SK-N-SH treated with all-trans-retinoic acid at 6 μM for 48 hours (cell line): ENCODE measurements at regions not wholly inside any gene's neighbourhood (a gene's known extent, or its start where the extent isn't known, plus 50 kb on each side); places are given as distances from the start of the nearest gene placed in this dataset.
A peak's percentile ranks its signal among the peaks of the same experiment; 100 is the strongest.

Experiments
- ATAC-seq: fragments of 200-7000 bp; cut with Tn5 transposase; 3 replicates; pipeline ENCODE4 v1.9.1; 2020; ENCODE audit warnings: mild to moderate bottlenecking, moderate library complexity
- BACH2 ChIP-seq: fragments of 250-450 bp; sonication (Bioruptor Pico); IDR thresholded peaks from 2 replicates; pipeline ENCODE4 v1.9.0; 2021; ENCODE audit warnings: mild to moderate bottlenecking, borderline replicate concordance
- CSDC2 ChIP-seq: fragments of 250-450 bp; sonication (Bioruptor Pico); IDR thresholded peaks from 2 replicates; pipeline ENCODE4 v1.5.0; 2020; ENCODE audit warnings: mild to moderate bottlenecking, moderate library complexity
- CSRNP3 ChIP-seq: fragments of 250-450 bp; sonication (Bioruptor Pico); IDR thresholded peaks from 2 replicates; pipeline ENCODE4 v1.5.1; 2021; ENCODE audit warnings: mild to moderate bottlenecking, moderate library complexity
- ESRRG ChIP-seq: fragments of 250-450 bp; sonication (Bioruptor Pico); IDR thresholded peaks from 2 replicates; pipeline ENCODE4 v1.6.1; 2021; ENCODE audit warnings: mild to moderate bottlenecking
- GLIS3 ChIP-seq: fragments of 250-450 bp; sonication (Bioruptor Pico); IDR thresholded peaks from 2 replicates; pipeline ENCODE4 v1.5.0; 2020; ENCODE audit warnings: mild to moderate bottlenecking, moderate library complexity
- ISL1 ChIP-seq: fragments of 250-450 bp; sonication (Bioruptor Pico); IDR thresholded peaks from 2 replicates; pipeline ENCODE4 v2.1.2; 2022; ENCODE audit warnings: mild to moderate bottlenecking, moderate library complexity
- PATZ1 ChIP-seq: fragments of 250-450 bp; sonication (Bioruptor Pico); IDR thresholded peaks from 2 replicates; pipeline ENCODE4 v1.8.0; 2020; ENCODE audit warnings: mild to moderate bottlenecking, moderate library complexity, borderline replicate concordance
- POU6F1 ChIP-seq: fragments of 250-450 bp; sonication (Bioruptor Pico); IDR thresholded peaks from 2 replicates; pipeline ENCODE4 v1.8.0; 2021; ENCODE audit warnings: low read depth, mild to moderate bottlenecking, moderate library complexity, borderline replicate concordance
- PPARA ChIP-seq: fragments of 250-450 bp; sonication (Bioruptor Pico); IDR thresholded peaks from 2 replicates; pipeline ENCODE4 v1.5.0; 2020; ENCODE audit warnings: mild to moderate bottlenecking, borderline replicate concordance
- RARB ChIP-seq: fragments of 250-450 bp; sonication (Bioruptor Pico); IDR thresholded peaks from 2 replicates; pipeline ENCODE4 v1.8.0; 2021; ENCODE audit warnings: mild to moderate bottlenecking, moderate library complexity
- SNAI2 ChIP-seq: fragments of 250-450 bp; sonication (Bioruptor Pico); IDR thresholded peaks from 2 replicates; pipeline ENCODE4 v1.5.0; 2020; ENCODE audit warnings: mild to moderate bottlenecking, moderate library complexity
- TCF4 ChIP-seq: fragments of 250-450 bp; sonication (Bioruptor Pico); IDR thresholded peaks from 2 replicates; pipeline ENCODE4 v1.8.0; 2021; ENCODE audit warnings: mild to moderate bottlenecking, moderate library complexity, borderline replicate concordance
- TOX ChIP-seq: fragments of 250-450 bp; sonication (Bioruptor Pico); IDR thresholded peaks from 2 replicates; pipeline ENCODE4 v1.8.0; 2021; ENCODE audit warnings: mild to moderate bottlenecking, moderate library complexity, borderline replicate concordance
- TSHZ2 ChIP-seq: fragments of 250-450 bp; sonication (Bioruptor Pico); IDR thresholded peaks from 2 replicates; pipeline ENCODE4 v1.5.0; 2020; ENCODE audit warnings: mild to moderate bottlenecking, moderate library complexity
- ZC3H10 ChIP-seq: fragments of 250-450 bp; sonication (Bioruptor Pico); IDR thresholded peaks from 2 replicates; pipeline ENCODE4 v1.5.1; 2021; ENCODE audit warnings: mild to moderate bottlenecking, moderate library complexity
- ZFP3 ChIP-seq: fragments of 250-450 bp; sonication (Bioruptor Pico); IDR thresholded peaks from 2 replicates; pipeline ENCODE4 v1.5.0; 2020; ENCODE audit warnings: mild to moderate bottlenecking, moderate library complexity
- ZFP30 ChIP-seq: fragments of 450-650 bp; formaldehyde crosslinking; IDR thresholded peaks from 2 replicates; pipeline ENCODE4 v1.5.0; 2022; ENCODE audit warnings: mild to moderate bottlenecking, moderate library complexity
- ZNF565 ChIP-seq: fragments of 450-650 bp; formaldehyde crosslinking; conservative IDR thresholded peaks from 2 replicates; pipeline ENCODE4 v1.5.0; 2020; ENCODE audit warnings: low read depth, mild to moderate bottlenecking, moderate library complexity
- ZNF70 ChIP-seq: fragments of 450-650 bp; formaldehyde crosslinking; IDR thresholded peaks from 2 replicates; pipeline ENCODE4 v1.5.0; 2020; ENCODE audit warnings: mild to moderate bottlenecking, moderate library complexity
- ZNF8 ChIP-seq: fragments of 450-650 bp; formaldehyde crosslinking; IDR thresholded peaks from 2 replicates; pipeline ENCODE4 v1.5.0; 2020; ENCODE audit warnings: mild to moderate bottlenecking, moderate library complexity
- TF ChIP-seq, protein P1 (sequence below): fragments of 250-450 bp; sonication (Bioruptor Pico); IDR thresholded peaks from 2 replicates; pipeline ENCODE4 v1.5.1; 2020; ENCODE audit warnings: low read depth, mild to moderate bottlenecking, moderate library complexity

DNA sequence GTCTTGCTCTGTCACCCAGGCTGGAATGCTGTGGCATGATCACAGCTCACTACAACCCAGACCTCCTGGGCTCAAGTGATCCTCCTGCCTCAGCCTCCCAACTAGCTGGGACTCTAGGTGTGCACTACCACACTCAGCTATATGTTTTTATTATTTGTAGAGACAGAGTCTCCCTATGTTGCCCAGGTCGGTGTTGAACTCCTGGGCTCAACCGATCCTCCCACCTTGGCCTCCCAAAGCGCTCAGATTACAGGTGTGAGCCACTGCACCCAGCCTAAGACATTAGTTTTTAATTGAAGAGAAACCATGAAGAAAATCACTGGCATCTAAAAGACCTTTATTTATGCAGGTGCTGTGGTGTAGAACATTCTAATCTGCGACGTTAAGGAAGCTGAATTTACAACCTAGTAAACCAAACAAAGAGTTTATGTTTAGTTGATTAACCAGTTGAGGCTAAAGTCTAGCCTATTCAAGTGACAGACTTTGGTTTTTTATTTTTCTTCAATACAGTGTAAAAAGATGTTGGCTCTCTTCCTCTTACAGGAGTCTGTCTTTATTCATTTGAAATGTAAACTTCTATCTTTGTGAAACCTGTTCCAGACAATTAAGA is 52.5 kb upstream of the NBL1 start:
- ATAC-seq, result no peak
- no peak for TF ChIP-seq POU6F1 (CRISPR knock-in tag)
- no peak for TF ChIP-seq ZNF70 (CRISPR knock-in tag)
- TF ChIP-seq, protein P1, sequence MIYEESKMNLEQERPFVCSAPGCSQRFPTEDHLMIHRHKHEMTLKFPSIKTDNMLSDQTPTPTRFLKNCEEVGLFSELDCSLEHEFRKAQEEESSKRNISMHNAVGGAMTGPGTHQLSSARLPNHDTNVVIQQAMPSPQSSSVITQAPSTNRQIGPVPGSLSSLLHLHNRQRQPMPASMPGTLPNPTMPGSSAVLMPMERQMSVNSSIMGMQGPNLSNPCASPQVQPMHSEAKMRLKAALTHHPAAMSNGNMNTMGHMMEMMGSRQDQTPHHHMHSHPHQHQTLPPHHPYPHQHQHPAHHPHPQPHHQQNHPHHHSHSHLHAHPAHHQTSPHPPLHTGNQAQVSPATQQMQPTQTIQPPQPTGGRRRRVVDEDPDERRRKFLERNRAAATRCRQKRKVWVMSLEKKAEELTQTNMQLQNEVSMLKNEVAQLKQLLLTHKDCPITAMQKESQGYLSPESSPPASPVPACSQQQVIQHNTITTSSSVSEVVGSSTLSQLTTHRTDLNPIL (CRISPR knock-in tag), result no peak
- no peak for TF ChIP-seq ZFP3 (CRISPR knock-in tag)
- no peak for TF ChIP-seq SNAI2 (CRISPR knock-in tag)
- no peak for TF ChIP-seq PATZ1
- TF ChIP-seq ZC3H10 (CRISPR knock-in tag), result no peak
- no peak for TF ChIP-seq ISL1 (CRISPR knock-in tag)

DNA sequence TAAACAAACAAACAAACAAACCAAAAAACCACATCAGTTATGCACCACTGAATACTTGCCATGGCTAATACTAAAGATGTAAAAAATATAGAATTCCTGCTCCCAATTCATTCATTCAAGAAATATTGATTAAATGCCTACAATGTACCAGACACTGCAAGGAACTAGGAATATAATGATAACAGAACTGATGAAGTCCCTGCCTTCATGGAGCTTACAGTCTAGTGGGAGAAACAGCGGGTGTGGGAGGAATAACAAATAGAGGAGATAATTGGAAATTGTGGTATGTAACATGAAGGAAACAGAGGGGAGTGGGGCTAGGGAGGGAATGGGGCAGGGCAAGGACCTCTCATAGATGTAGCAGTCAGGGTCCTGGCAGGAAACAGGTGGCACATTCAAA is 58.6 kb upstream of the NBL1 start:
- no peak for ATAC-seq
- TF ChIP-seq TOX (CRISPR knock-in tag) (no peak), ZC3H10 (CRISPR knock-in tag) (no peak), ISL1 (CRISPR knock-in tag) (no peak), TSHZ2 (CRISPR knock-in tag) (no peak), ZFP30 (CRISPR knock-in tag) (no peak)

- no peak for TF ChIP-seq PPARA (CRISPR knock-in tag)
- no peak for TF ChIP-seq BACH2 (CRISPR knock-in tag)
- no peak for TF ChIP-seq GLIS3 (CRISPR knock-in tag)
- no peak for TF ChIP-seq RARB (CRISPR knock-in tag)
- no peak for TF ChIP-seq CSRNP3 (CRISPR knock-in tag)
- TF ChIP-seq CSDC2 (CRISPR knock-in tag), result no peak
- no peak for TF ChIP-seq ZFP3 (CRISPR knock-in tag)
- TF ChIP-seq TOX (CRISPR knock-in tag), result no peak
- TF ChIP-seq, protein P1 (CRISPR knock-in tag), result no peak
- no peak for TF ChIP-seq ZC3H10 (CRISPR knock-in tag)
- TF ChIP-seq ESRRG, result no peak
- no peak for TF ChIP-seq POU6F1 (CRISPR knock-in tag)
- no peak for TF ChIP-seq ZNF8 (CRISPR knock-in tag)
- TF ChIP-seq ZNF565, result no peak
- no peak for TF ChIP-seq PATZ1
- no peak for TF ChIP-seq ZFP30 (CRISPR knock-in tag)
- no peak for TF ChIP-seq TCF4 (CRISPR knock-in tag)
- TF ChIP-seq, all 23 proteins: peak for 0
- peak; percentile 77 for ATAC-seq
Observed at GRCh38 chr1:19582318-19582717, 61.8 kb upstream of the NBL1 start.
